BJ (cell line): ENCODE measurements at regions not wholly inside any gene's neighbourhood (a gene's known extent, or its start where the extent isn't known, plus 50 kb on each side); places are given as distances from the start of the nearest gene placed in this dataset.
A peak's percentile ranks its signal among the peaks of the same experiment; 100 is the strongest.

Experiments used
- CTCF ChIA-PET: fragments of 350-600 bp; formaldehyde crosslinking; extraction: SDS; loops from one replicate; lab custom pipeline; 2021; ENCODE audit warnings: antibody characterized with exemption, inconsistent platforms; lab: Yijun Ruan, JAX
- POLR2A ChIA-PET: fragments of 300-600 bp; sonication (Branson Sonifier 250); formaldehyde crosslinking; extraction: SDS; loops from one replicate; lab custom pipeline; 2021; ENCODE audit warnings: antibody characterized with exemption; lab: Charles Lee
- DNase-seq: peaks from one replicate; pipeline ENCODE4 v3.0.0-alpha.2; 2011; ENCODE audit warnings: low read depth
- H3K27me3 ChIP-seq: 2 replicates; pipeline ENCODE4 v1.6.0; 2011; ENCODE audit warnings: low read length; ENCODE audit not compliant: control insufficient read depth, insufficient read depth
- H3K36me3 ChIP-seq: 2 replicates; pipeline ENCODE4 v1.5.1; 2011; ENCODE audit warnings: low read length; ENCODE audit not compliant: control insufficient read depth, insufficient read depth
- H3K4me3 ChIP-seq: 2 replicates; pipeline ENCODE4 v1.5.1; 2011; ENCODE audit warnings: low read depth, mild to moderate bottlenecking, control low read depth, low read length
- TF ChIP-seq, protein P1 (sequence below): IDR thresholded peaks from 2 replicates; pipeline ENCODE4 v1.5.1; 2011; ENCODE audit warnings: low read depth, mild to moderate bottlenecking, control low read depth, inconsistent platforms, low read length, moderate library complexity; ENCODE audit not compliant: insufficient read depth

DNA sequence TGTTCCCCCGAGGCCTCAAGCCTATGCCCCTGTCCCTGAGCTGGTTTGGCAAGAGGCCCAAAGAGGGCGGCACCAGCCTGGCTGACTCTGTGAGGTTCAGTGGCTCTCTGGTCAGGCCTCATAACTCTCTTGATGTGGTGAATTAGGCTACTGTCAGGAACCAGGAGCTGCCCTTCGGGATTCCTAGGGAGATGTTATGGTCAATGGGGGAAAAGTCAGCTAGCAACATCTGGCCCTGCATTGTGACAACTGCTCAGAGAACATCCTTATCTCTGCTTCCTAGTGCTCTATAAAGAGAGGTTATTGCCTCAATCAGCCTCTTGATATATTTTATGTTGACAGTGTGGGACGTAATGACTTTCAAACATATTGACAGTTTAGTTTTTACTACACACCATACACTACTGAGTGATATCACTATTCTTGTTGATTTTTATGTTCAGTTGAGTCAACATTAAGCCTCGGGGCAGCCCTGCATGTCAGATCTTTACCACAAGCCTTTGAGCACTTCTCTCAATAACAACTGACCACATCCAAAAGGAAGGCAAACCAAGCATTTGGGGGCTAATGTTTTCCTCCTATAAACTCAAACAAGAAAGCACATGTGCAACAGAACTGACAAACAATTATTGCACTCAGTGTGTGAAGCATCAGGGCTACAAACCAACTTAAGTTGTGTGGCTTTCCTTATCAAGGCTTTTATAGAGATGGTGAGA, 448.3 kb upstream of the SLC14A2 start:
- no peaks in the 10 kb centered on the region for H3K36me3 ChIP-seq
- TF ChIP-seq, protein P1, sequence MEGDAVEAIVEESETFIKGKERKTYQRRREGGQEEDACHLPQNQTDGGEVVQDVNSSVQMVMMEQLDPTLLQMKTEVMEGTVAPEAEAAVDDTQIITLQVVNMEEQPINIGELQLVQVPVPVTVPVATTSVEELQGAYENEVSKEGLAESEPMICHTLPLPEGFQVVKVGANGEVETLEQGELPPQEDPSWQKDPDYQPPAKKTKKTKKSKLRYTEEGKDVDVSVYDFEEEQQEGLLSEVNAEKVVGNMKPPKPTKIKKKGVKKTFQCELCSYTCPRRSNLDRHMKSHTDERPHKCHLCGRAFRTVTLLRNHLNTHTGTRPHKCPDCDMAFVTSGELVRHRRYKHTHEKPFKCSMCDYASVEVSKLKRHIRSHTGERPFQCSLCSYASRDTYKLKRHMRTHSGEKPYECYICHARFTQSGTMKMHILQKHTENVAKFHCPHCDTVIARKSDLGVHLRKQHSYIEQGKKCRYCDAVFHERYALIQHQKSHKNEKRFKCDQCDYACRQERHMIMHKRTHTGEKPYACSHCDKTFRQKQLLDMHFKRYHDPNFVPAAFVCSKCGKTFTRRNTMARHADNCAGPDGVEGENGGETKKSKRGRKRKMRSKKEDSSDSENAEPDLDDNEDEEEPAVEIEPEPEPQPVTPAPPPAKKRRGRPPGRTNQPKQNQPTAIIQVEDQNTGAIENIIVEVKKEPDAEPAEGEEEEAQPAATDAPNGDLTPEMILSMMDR, result no peak
- no peaks in the 10 kb centered on the region for H3K27me3 ChIP-seq
- H3K4me3 ChIP-seq, result no peak overlapping the region
- POLR2A ChIA-PET, result interaction anchor here (0.5 kb wide), 1 partner anchor 456 kb away, joined by 4 read pairs; no protein-coding TSS in a partner anchor
- CTCF ChIA-PET, result interaction anchor here (0.8 kb wide), 1 partner anchor 10 kb away, joined by 4 read pairs; no protein-coding TSS in a partner anchor
- DNase-seq, result peak; percentile 65

GRCh38 chr18:45167631-45168280, 447.5 kb upstream of the SLC14A2 start:
- Histone ChIP-seq H3K36me3 (no peaks in the 10 kb centered on the region), H3K27me3 (no peaks in the 10 kb centered on the region), H3K4me3 (no peak overlapping the region)
- POLR2A ChIA-PET, result interaction anchor here (0.5 kb wide), 1 partner anchor 457 kb away, joined by 4 read pairs; no protein-coding TSS in a partner anchor
- CTCF ChIA-PET, result no interaction called here
- peak; percentile 54 for DNase-seq
- TF ChIP-seq, protein P1, result no peak

GRCh38 chr18:45168866-45169600, 446.2 kb upstream of the SLC14A2 start:
- CTCF ChIA-PET, result interaction anchor here (1.5 kb wide), 1 partner anchor 41 kb away, joined by 3 read pairs; no protein-coding TSS in a partner anchor
- TF ChIP-seq, protein P1, result no peak
- POLR2A ChIA-PET, result no interaction called here
- DNase-seq, result peak; percentile 18
- H3K4me3 ChIP-seq, result no peak overlapping the region
- no peaks in the 10 kb centered on the region for H3K36me3 ChIP-seq
- H3K27me3 ChIP-seq, result no peaks in the 10 kb centered on the region

DNA sequence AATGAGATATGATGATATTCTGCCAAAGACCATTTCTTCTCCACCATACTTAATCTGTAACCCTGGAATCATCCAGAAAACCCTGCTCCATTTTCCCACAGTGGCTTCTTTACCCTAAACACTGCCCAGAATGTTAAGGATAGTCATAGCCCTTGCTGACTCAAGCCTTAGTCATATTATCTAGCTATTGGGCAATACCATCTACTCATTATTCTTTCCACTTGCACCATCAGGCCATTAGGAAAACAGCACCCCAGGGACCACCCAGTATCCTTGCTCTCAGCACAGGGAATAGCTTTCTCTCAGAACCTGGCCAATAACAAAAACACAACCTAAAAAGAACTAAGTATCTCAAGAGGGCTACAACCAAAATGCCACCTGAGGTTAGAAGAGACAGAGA, 445.7 kb upstream of the SLC14A2 start:
- peak; percentile 70 for DNase-seq
- Histone ChIP-seq H3K27me3 (no peaks in the 10 kb centered on the region), H3K36me3 (no peaks in the 10 kb centered on the region), H3K4me3 (no peak overlapping the region)
- TF ChIP-seq, protein P1, result peak; percentile 26; the same call in 1 of the 2 replicates
- ChIA-PET CTCF (interaction anchor here (1.5 kb wide), 1 partner anchor 40 kb away, joined by 3 read pairs; no protein-coding TSS in a partner anchor), POLR2A (no interaction called here)
